AG04449 (cell line): ENCODE measurements at regions not wholly inside any gene's neighbourhood (a gene's known extent, or its start where the extent isn't known, plus 50 kb on each side); places are given as distances from the start of the nearest gene placed in this dataset.

Source experiments
- CTCF ChIA-PET: fragments of 350-600 bp; formaldehyde crosslinking; extraction: SDS; loops from one replicate; lab custom pipeline; 2021; ENCODE audit warnings: antibody characterized with exemption; lab: Yijun Ruan, JAX
- POLR2A ChIA-PET: fragments of 400-600, 350-600 bp; formaldehyde crosslinking; extraction: SDS; loops from one replicate; lab custom pipeline; 2020; ENCODE audit warnings: antibody characterized with exemption, inconsistent platforms; lab: Yijun Ruan, JAX
- DNase-seq: peaks from one replicate; pipeline ENCODE4 v3.0.0-alpha.2; 2010; ENCODE audit warnings: low read depth, low spot score
- H3K4me3 ChIP-seq: 2 replicates; pipeline ENCODE4 v1.5.1; 2011; ENCODE audit warnings: low read depth, mild to moderate bottlenecking, control low read depth, low read length
- CTCF ChIP-seq: IDR thresholded peaks from one replicate; pipeline ENCODE4 v1.5.1; 2011; ENCODE audit warnings: mild to moderate bottlenecking, moderate library complexity, low read length, control low read depth, inconsistent platforms; ENCODE audit not compliant: insufficient read depth; ENCODE audit errors: missing control alignments

- ChIA-PET CTCF (no interaction called here), POLR2A (no interaction called here)
- no peak overlapping the region for H3K4me3 ChIP-seq
- no peak for DNase-seq
- TF ChIP-seq CTCF = no peak
These were observed 56.1 kb upstream of the TMEM132D start for GRCh38 chr12:129959889-129960288.

- POLR2A ChIA-PET = no interaction called here
These were observed 57.3 kb upstream of the TMEM132D start for GRCh38 chr12:129961091-129961490.

GRCh38 chr12:129961856-129962255 lies 58.0 kb upstream of the TMEM132D start:
- ChIA-PET CTCF (no interaction called here), POLR2A (no interaction called here)
- no peak for TF ChIP-seq CTCF
- no peak overlapping the region for H3K4me3 ChIP-seq
- no peak for DNase-seq

More at GRCh38 chr12:129961091-129961490, 57.3 kb upstream of the TMEM132D start:
- no peak for TF ChIP-seq CTCF
- H3K4me3 ChIP-seq = no peak overlapping the region
- CTCF ChIA-PET = no interaction called here
- no peak for DNase-seq

- TF ChIP-seq CTCF = no peak
- CTCF ChIA-PET = no interaction called here
- POLR2A ChIA-PET = no interaction called here
- no peak for DNase-seq
- H3K4me3 ChIP-seq = no peak overlapping the region
These were observed 60.5 kb upstream of the TMEM132D start for GRCh38 chr12:129964300-129964699.

GRCh38 chr12:129964826-129965457 lies 61.1 kb upstream of the TMEM132D start:
- POLR2A ChIA-PET = no interaction called here
- H3K4me3 ChIP-seq = no peak overlapping the region
- CTCF ChIA-PET = no interaction called here
- DNase-seq = no peak
- TF ChIP-seq CTCF = no peak

GRCh38 chr12:129966146-129966995 lies 62.5 kb upstream of the TMEM132D start:
- no peak for DNase-seq
- ChIA-PET POLR2A (no interaction called here), CTCF (no interaction called here)
- no peak for TF ChIP-seq CTCF
- H3K4me3 ChIP-seq = no peak overlapping the region
